C4-2B (cell line): ENCODE measurements at regions not wholly inside any gene's neighbourhood (a gene's known extent, or its start where the extent isn't known, plus 50 kb on each side); places are given as distances from the start of the nearest gene placed in this dataset.
A peak's percentile ranks its signal among the peaks of the same experiment; 100 is the strongest.

ENCODE experiments used
- H3K27ac ChIP-seq: fragments of 450-650 bp; 2 replicates; pipeline ENCODE4 v1.5.1; 2017
- ZFX ChIP-seq: fragments of 450-650 bp; IDR thresholded peaks from 2 replicates; pipeline ENCODE4 v1.6.1; 2017
- TF ChIP-seq, protein P1 (sequence below): fragments of 450-650 bp; conservative IDR thresholded peaks from 2 replicates; pipeline ENCODE4 v1.5.1; 2017; ENCODE audit warnings: mild to moderate bottlenecking

DNA sequence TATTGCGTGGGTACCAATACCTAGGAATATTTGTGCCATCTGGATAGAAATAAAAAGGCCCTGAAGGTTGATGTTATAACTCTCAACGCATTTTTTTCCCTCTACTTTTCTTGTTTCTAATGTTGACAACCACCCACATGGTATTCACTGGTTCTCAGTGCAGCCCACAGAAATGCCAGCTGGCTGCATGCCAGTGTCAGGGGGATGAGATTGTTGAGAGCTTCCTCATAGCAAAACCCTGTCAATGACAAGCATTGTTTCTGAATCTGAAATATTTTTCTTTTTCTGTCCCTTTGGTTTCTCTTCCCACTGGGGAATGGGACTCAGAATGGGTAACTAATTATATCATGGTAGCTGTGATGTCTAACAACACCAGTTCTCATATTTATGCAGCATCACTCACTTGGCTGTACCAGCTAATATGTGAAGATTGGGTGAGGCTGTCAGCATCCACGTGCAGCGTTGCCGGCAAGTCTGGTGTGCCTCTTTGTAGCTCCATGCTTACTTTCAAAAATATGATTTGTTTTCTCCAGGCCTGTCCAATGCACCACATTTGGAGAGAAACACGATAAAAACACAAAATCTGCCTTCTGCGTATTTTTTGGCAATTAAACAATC lies 284.6 kb downstream of the PTBP2 start:
- no peak for TF ChIP-seq ZFX
- TF ChIP-seq, protein P1, sequence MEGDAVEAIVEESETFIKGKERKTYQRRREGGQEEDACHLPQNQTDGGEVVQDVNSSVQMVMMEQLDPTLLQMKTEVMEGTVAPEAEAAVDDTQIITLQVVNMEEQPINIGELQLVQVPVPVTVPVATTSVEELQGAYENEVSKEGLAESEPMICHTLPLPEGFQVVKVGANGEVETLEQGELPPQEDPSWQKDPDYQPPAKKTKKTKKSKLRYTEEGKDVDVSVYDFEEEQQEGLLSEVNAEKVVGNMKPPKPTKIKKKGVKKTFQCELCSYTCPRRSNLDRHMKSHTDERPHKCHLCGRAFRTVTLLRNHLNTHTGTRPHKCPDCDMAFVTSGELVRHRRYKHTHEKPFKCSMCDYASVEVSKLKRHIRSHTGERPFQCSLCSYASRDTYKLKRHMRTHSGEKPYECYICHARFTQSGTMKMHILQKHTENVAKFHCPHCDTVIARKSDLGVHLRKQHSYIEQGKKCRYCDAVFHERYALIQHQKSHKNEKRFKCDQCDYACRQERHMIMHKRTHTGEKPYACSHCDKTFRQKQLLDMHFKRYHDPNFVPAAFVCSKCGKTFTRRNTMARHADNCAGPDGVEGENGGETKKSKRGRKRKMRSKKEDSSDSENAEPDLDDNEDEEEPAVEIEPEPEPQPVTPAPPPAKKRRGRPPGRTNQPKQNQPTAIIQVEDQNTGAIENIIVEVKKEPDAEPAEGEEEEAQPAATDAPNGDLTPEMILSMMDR: no peak

DNA sequence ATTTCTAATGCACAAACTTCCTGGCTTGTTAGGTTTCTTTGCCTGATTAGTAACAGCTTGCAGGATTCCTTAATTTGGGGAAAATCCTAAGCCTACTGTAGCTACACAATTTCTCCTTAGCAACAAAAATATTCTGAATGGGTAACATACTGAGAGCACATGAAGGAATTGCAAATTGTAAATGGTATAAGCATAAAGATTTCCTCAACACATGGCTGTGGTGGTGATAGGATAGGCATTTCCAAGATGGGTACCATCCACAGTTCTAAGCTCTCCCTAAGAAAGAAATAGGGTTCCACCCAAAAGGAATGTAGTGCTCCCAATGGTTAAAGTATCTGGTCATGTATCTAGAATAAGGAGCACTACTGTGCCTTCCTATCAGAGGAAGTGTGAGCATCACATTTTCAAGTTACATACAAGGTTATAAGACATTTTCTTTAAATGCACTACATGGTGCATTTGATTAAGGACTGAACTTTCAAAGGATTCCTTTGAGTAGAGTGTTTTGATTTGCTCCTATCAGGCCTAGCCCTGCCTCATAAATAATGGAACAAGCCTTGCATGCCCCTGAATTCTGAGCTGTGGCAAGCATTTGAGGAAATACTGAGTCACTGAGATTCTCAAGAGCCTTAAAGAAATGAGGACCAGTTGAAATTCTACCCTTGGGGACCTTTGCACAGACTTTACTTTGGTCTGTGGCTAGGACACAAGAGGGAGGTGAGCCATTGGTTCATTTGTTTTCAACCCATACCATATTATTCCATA lies 286.4 kb downstream of the PTBP2 start:
- H3K27ac ChIP-seq: no peak overlapping the region
- no peak for TF ChIP-seq ZFX

More for the DNA sequence above, 284.6 kb downstream of the PTBP2 start:
- no peak overlapping the region for H3K27ac ChIP-seq

GRCh38 chr1:97010566-97011264 lies 289.1 kb downstream of the PTBP2 start:
- no peak overlapping the region for H3K27ac ChIP-seq
- no peak for TF ChIP-seq ZFX
- TF ChIP-seq, protein P1: no peak

DNA sequence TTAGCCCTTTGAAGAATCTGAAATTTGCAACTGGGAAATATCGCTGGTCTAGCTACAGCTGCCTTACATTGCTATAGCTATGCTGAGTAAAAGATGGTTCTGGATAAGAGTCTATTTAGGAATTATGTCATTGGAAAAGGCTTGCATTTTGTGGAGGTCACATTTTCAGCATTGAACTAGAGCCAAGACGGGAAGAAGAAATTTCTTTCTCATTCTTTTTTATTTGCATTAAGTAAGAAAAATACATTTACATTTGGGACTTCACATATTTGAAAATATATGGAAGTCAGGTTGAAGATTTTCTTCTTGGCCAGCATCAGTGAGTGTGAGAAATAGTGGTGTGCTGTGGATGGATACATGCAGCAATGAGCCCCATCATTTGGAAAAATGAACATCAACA lies 291.6 kb downstream of the PTBP2 start:
- no peak overlapping the region for H3K27ac ChIP-seq
- TF ChIP-seq, protein P1: no peak
- TF ChIP-seq ZFX: no peak

DNA sequence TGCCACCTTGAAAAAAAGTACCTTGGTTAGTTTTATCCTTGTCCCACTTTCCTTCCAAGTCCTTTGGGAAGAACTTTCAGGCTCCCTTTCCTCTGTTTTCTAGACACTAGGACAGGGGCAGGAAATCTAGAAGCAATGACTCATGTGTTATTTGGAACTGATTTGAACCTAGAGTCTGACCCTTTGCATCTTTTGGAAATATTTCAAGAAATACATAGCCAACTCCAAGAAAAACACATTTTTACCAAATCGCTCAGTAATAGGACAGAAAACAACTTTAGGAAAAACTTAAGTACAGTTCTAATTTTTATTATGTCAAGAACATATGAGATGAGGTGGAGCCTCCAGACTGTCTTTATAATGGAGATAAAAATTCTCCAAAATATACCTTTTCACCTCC lies 292.4 kb downstream of the PTBP2 start:
- H3K27ac ChIP-seq: no peak overlapping the region
- no peak for TF ChIP-seq ZFX
- TF ChIP-seq, protein P1: no peak

- no peak for TF ChIP-seq ZFX
- TF ChIP-seq, protein P1: no peak
- H3K27ac ChIP-seq: no peak overlapping the region
Observed at GRCh38 chr1:97014426-97014825, 292.8 kb downstream of the PTBP2 start.

GRCh38 chr1:97017895-97018294 lies 296.3 kb downstream of the PTBP2 start:
- H3K27ac ChIP-seq: no peak overlapping the region
- TF ChIP-seq, protein P1: peak; percentile 26; the same call in 1 of the 2 replicates
- TF ChIP-seq ZFX: no peak
